Spleen (tissue), 11 donors: ENCODE measurements at regions not wholly inside any gene's neighbourhood (a gene's known extent, or its start where the extent isn't known, plus 50 kb on each side); places are given as distances from the start of the nearest gene placed in this dataset.
"Not testable (repeated sequence)": the region's sequence is repeated elsewhere in the genome, so short reads cannot be mapped to it uniquely, and the experiment has no call there.

Source experiments
- DNase-seq: peaks from one replicate; pipeline ENCODE4 v3.0.0-alpha.2; 2020
- H3K27ac ChIP-seq, 8 donors: fragments of 200-600 bp; sonication (generic) in 7 of 8; 1 replicate in 4 of 8; 2 replicates in 4 of 8; pipeline versions ENCODE4 v1.5.0 to v1.8.0; 2016 to 2021; ENCODE audit warnings: inconsistent platforms in 4 of 8, mild to moderate bottlenecking in 4 of 8, moderate library complexity in 1 of 8
- H3K27me3 ChIP-seq, 7 donors: fragments of 200-600 bp; sonication (generic) in 6 of 7; replicated peaks in 1 of 7; 1 replicate in 4 of 7; 2 replicates in 3 of 7; pipeline versions ENCODE4 v1.5.0 to v1.8.0; 2016 to 2021; ENCODE audit warnings: inconsistent platforms in 3 of 7, mild to moderate bottlenecking in 1 of 7
- H3K36me3 ChIP-seq, 6 donors: fragments of 200-600 bp; sonication (generic) in 5 of 6; 1 replicate in 4 of 6; 2 replicates in 2 of 6; pipeline versions ENCODE4 v1.5.0 to v1.8.0; 2016 to 2021; ENCODE audit warnings: inconsistent platforms in 2 of 6
- H3K4me1 ChIP-seq, 6 donors: fragments of 200-600 bp; sonication (generic) in 5 of 6; 1 replicate in 3 of 6; 2 replicates in 3 of 6; pipeline versions ENCODE4 v1.5.0 to v1.8.0; 2016 to 2021; ENCODE audit warnings: inconsistent platforms in 3 of 6
- H3K4me3 ChIP-seq, 8 donors: fragments of 200-600 bp; sonication (generic) in 7 of 8; 1 replicate in 4 of 8; 2 replicates in 4 of 8; pipeline versions ENCODE4 v1.5.0 to v1.8.0; 2016 to 2021; ENCODE audit warnings: inconsistent platforms in 4 of 8, mild to moderate bottlenecking in 4 of 8, moderate library complexity in 2 of 8
- H3K9me3 ChIP-seq, 8 donors: fragments of 200-600 bp; sonication (generic) in 7 of 8; 1 replicate in 4 of 8; 2 replicates in 4 of 8; pipeline versions ENCODE4 v1.5.0 to v1.8.0; 2016 to 2021; ENCODE audit warnings: inconsistent platforms in 4 of 8
- POLR2A ChIP-seq, 3 donors: fragments of 450-650 bp; IDR thresholded peaks; one replicate each; pipeline ENCODE4 v1.5.1; 2017; ENCODE audit warnings: antibody characterized with exemption in 3 of 3, mild to moderate bottlenecking in 1 of 3
- POLR2AphosphoS5 ChIP-seq, 3 donors: sonication (generic); formaldehyde crosslinking; IDR thresholded peaks; one replicate each; pipeline ENCODE4 v1.5.1; 2017; ENCODE audit warnings: antibody characterized with exemption in 3 of 3
- WGBS, 5 donors: extraction: QIAGEN DNeasy Blood & Tissue Kit in 3 of 5; methylation state at CpG; one replicate each; pipeline versions ENCODE4 v1.1.5 to v1.1.7; 2013 to 2018; 5-methylcytosine and 5-hydroxymethylcytosine counted together
- intact Hi-C: fragments of 100-400 bp; cut with DNase I; formaldehyde crosslinking; loops from one replicate; pipeline ENCODE4 v1.15.0; 2023; ENCODE audit warnings: low total_unique reads
- TF ChIP-seq, protein P1 (sequence below), 11 experiments: fragments of 200-600 bp in 7 of 11; fragments of 450-650 bp in 4 of 11; sonication (generic) in 4 of 11; IDR thresholded peaks in 8 of 11; conservative IDR thresholded peaks in 3 of 11; 1 replicate in 7 of 11; 2 replicates in 4 of 11; pipeline versions ENCODE4 v1.4.0 to v1.8.0; 2016 to 2021; ENCODE audit warnings: antibody characterized with exemption in 11 of 11, inconsistent platforms in 4 of 11, mild to moderate bottlenecking in 1 of 11
- donor health status: healthy with polysubstance abuse.
- donor health status: DM: no; HTN: no; CAD: no; lungs with moderate emphysema.
- donor health status: DM: no; HTN: no; CAD: no.
- donor health status: Bipolar disorder and iron deficiency.
- donor health status: healthy.
- donor health status: DM: no; HTN: no; CAD: no.
- donor health status: DM: yes; HTN: yes; CAD: no.

DNA sequence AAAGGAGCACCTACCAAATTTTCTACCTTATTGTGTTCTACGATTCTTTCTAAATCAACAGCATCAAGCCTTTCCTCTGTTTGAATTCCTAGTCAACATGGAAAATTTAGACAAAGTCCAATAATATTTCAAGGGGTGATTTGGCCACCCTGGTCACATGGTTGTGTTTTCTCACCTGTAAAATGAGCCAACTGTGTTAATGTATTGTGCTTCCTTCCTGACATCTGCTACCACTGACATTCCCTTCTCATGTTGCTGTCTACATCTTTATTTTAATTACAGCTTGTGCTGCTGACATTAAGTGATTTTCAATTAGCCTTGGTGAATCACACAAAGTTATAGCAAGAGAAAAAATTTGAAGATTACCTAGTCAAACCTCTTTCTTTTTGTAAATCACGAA lies 83.0 kb upstream of the NPSR1 start:
- Histone ChIP-seq H3K27me3 (peaks cover 0 to 4% (median 0%) of the 10 kb centered on the region in 7 donors), H3K27ac (no peak overlapping the region), H3K4me1 (no peaks in the 10 kb centered on the region), H3K36me3 (no peaks in the 10 kb centered on the region), H3K9me3 (peaks cover 0 to 18% (median 2%) of the 10 kb centered on the region in 8 donors), H3K4me3 (no peak overlapping the region)
- 56 to 81% (median 75%) methylated on average over 2 of the region's 2 CpGs for whole genome bisulfite sequencing, 5 donors
- DNase-seq: no peak
- intact Hi-C loops: no loop called here
- TF ChIP-seq, protein P1, sequence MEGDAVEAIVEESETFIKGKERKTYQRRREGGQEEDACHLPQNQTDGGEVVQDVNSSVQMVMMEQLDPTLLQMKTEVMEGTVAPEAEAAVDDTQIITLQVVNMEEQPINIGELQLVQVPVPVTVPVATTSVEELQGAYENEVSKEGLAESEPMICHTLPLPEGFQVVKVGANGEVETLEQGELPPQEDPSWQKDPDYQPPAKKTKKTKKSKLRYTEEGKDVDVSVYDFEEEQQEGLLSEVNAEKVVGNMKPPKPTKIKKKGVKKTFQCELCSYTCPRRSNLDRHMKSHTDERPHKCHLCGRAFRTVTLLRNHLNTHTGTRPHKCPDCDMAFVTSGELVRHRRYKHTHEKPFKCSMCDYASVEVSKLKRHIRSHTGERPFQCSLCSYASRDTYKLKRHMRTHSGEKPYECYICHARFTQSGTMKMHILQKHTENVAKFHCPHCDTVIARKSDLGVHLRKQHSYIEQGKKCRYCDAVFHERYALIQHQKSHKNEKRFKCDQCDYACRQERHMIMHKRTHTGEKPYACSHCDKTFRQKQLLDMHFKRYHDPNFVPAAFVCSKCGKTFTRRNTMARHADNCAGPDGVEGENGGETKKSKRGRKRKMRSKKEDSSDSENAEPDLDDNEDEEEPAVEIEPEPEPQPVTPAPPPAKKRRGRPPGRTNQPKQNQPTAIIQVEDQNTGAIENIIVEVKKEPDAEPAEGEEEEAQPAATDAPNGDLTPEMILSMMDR (IDR thresholded peaks at IDR 0.05 in 8 of 11, conservative IDR thresholded peaks at IDR 0.05 in 3 of 11): no peak
- no peak for TF ChIP-seq POLR2A (IDR thresholded peaks at IDR 0.05)
- no peak for TF ChIP-seq POLR2AphosphoS5 (IDR thresholded peaks at IDR 0.05)

DNA sequence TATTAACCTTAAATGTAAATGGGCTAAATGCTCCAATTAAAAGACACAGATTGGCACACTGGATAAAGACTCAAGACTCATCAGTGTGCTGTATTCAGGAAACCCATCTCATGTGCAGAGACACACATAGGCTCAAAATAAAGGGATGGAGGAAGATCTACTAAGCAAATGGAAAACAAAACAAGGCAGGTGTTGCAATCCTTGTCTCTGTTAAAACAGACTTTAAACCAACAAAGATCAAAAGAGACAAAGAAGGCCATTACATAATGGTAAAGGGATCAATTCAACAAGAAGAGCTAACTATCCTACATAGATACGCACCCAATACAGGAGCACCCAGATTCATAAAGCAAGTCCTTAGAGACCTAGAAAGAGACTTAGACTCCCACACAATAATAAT lies 80.1 kb upstream of the NPSR1 start:
- H3K27me3 ChIP-seq, H3K4me3 ChIP-seq, DNase-seq, H3K36me3 ChIP-seq, H3K4me1 ChIP-seq, intact Hi-C loops, H3K27ac ChIP-seq: not testable (repeated sequence)
- peaks cover 0 to 18% (median 6%) of the 10 kb centered on the region in 8 donors for H3K9me3 ChIP-seq
- WGBS, 5 donors: 92 to 100% (median 95%) methylated on average over 1 of the region's 1 CpG

DNA sequence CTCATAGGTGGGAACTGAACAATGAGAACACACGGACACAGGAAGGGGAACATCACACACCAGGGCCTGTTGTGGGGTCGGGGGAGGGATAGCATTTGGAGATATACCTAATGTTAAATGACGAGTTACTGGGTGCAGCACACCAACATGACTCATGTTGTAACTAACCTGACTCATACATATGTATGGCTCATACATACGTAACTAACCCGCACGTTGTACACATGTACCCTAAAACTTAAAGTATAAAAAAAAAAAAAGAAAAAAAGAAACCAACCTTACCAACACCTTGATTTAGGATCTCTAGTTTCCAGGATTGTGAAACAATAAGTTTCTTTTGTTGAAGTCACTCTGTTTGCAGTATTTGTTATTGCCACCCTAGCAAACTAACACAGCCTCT lies 76.3 kb upstream of the NPSR1 start:
- H3K36me3 ChIP-seq, H3K27me3 ChIP-seq, DNase-seq, intact Hi-C loops, H3K4me3 ChIP-seq, H3K4me1 ChIP-seq, H3K27ac ChIP-seq: not testable (repeated sequence)
- peaks cover 0 to 14% (median 2%) of the 10 kb centered on the region in 8 donors for H3K9me3 ChIP-seq
- 82 to 97% (median 88%) methylated on average over 6 of the region's 6 CpGs for WGBS, 5 donors

DNA sequence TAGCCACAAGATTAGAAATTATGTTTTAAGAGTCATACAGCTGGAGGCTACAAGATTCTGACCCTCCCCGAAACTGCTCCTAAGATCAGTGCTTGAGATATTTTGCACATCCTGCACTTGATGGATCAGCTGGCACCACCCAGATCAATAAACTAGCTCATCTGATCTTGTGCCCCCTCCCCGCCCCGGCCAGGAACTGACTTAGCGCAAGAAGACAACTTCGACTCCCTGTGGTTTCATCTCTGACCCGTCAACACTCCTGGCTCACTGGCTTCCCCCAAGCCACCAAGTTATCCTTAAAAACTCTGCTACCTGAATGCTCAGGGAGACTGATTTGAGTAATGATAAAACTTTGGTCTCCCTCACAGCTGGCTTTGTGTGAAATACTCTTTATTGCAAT lies 73.5 kb upstream of the NPSR1 start:
- H3K27me3 ChIP-seq: no peaks in the 10 kb centered on the region
- WGBS, 5 donors: 81 to 93% (median 90%) methylated on average over 6 of the region's 6 CpGs

DNA sequence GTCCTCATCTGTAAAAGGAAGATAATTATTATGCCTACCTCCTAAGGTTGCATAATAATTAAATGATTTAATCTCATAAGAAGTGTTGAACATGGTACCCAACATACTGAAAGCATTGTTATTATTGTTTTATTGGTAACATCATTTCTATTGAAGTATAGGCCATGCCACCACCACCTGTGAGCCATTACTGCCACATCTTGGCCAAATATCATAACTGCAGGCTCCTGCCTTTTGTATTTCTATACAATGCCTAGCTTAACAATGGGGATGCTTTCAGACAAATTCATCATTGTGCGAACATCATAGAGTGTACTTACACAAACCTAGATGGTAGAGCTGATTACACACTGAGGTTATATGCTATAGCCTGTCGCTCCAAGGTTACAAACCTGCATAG lies 61.1 kb upstream of the NPSR1 start:
- intact Hi-C loops: no loop called here
- no peak for DNase-seq
- Histone ChIP-seq H3K4me1 (no peaks in the 10 kb centered on the region), H3K27ac (no peak overlapping the region), H3K4me3 (no peak overlapping the region), H3K27me3 (no peaks in the 10 kb centered on the region), H3K36me3 (no peaks in the 10 kb centered on the region), H3K9me3 (peaks cover 0 to 4% (median 0%) of the 10 kb centered on the region in 8 donors)
- 73 to 89% (median 84%) methylated on average over 2 of the region's 2 CpGs for WGBS, 5 donors
- no peak for TF ChIP-seq POLR2AphosphoS5 (IDR thresholded peaks at IDR 0.05)
- TF ChIP-seq, protein P1 (IDR thresholded peaks at IDR 0.05 in 8 of 11, conservative IDR thresholded peaks at IDR 0.05 in 3 of 11): no peak
- TF ChIP-seq POLR2A (IDR thresholded peaks at IDR 0.05): no peak

More for the DNA sequence above, 73.5 kb upstream of the NPSR1 start:
- intact Hi-C loops: no loop called here
- H3K4me3 ChIP-seq: no peak overlapping the region
- no peak for TF ChIP-seq POLR2AphosphoS5 (IDR thresholded peaks at IDR 0.05)
- TF ChIP-seq, protein P1 (IDR thresholded peaks at IDR 0.05 in 8 of 11, conservative IDR thresholded peaks at IDR 0.05 in 3 of 11): no peak
- no peak for TF ChIP-seq POLR2A (IDR thresholded peaks at IDR 0.05)
- H3K4me1 ChIP-seq: no peaks in the 10 kb centered on the region
- H3K9me3 ChIP-seq: peaks cover 0 to 10% (median 2%) of the 10 kb centered on the region in 8 donors
- no peak overlapping the region for H3K27ac ChIP-seq
- DNase-seq: no peak
- H3K36me3 ChIP-seq: no peaks in the 10 kb centered on the region
